Right lobe of liver (tissue), 4 donors: ENCODE measurements at regions not wholly inside any gene's neighbourhood (a gene's known extent, or its start where the extent isn't known, plus 50 kb on each side); places are given as distances from the start of the nearest gene placed in this dataset.

Experiments used
- CTCF ChIP-seq, 4 donors: fragments of 200-600 bp in 3 of 4; fragments of 450-650 bp in 1 of 4; IDR thresholded peaks; one replicate each; pipeline versions ENCODE4 v1.5.1 to v1.8.0; 2016 to 2022; ENCODE audit warnings: antibody characterized with exemption in 4 of 4, mild to moderate bottlenecking in 2 of 4
- POLR2A ChIP-seq: fragments of 450-650 bp; IDR thresholded peaks from one replicate; pipeline ENCODE4 v1.6.1; 2017; ENCODE audit warnings: antibody characterized with exemption, mild to moderate bottlenecking
- donor health status: DM: no; HTN: no; CAD: no.
- donor health status: DM: no; HTN: no; CAD: no.
- donor health status: DM: no; HTN: yes; CAD: no.

GRCh38 chr5:117302473-117302872 lies 727.9 kb upstream of the SEMA6A start:
- TF ChIP-seq CTCF (IDR thresholded peaks at IDR 0.05) (no peak), POLR2A (no peak)
